GM20000 (cell line): ENCODE measurements at regions not wholly inside any gene's neighbourhood (a gene's known extent, or its start where the extent isn't known, plus 50 kb on each side); places are given as distances from the start of the nearest gene placed in this dataset.
"Not testable (repeated sequence)": the region's sequence is repeated elsewhere in the genome, so short reads cannot be mapped to it uniquely, and the experiment has no call there.

Experiments
- DNase-seq: peaks from one replicate; pipeline ENCODE4 v3.0.0; 2012; ENCODE audit warnings: low spot score
- TF ChIP-seq, protein P1 (sequence below): IDR thresholded peaks from 2 replicates; pipeline ENCODE4 v1.5.1; 2012; ENCODE audit warnings: mild to moderate bottlenecking, control low read depth; ENCODE audit errors: extremely low read depth, missing control alignments

- TF ChIP-seq, protein P1, sequence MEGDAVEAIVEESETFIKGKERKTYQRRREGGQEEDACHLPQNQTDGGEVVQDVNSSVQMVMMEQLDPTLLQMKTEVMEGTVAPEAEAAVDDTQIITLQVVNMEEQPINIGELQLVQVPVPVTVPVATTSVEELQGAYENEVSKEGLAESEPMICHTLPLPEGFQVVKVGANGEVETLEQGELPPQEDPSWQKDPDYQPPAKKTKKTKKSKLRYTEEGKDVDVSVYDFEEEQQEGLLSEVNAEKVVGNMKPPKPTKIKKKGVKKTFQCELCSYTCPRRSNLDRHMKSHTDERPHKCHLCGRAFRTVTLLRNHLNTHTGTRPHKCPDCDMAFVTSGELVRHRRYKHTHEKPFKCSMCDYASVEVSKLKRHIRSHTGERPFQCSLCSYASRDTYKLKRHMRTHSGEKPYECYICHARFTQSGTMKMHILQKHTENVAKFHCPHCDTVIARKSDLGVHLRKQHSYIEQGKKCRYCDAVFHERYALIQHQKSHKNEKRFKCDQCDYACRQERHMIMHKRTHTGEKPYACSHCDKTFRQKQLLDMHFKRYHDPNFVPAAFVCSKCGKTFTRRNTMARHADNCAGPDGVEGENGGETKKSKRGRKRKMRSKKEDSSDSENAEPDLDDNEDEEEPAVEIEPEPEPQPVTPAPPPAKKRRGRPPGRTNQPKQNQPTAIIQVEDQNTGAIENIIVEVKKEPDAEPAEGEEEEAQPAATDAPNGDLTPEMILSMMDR, result no peak
- no peak for DNase-seq
Measured at GRCh38 chr3:74134831-74135230, 479.6 kb downstream of the CNTN3 start.

DNA sequence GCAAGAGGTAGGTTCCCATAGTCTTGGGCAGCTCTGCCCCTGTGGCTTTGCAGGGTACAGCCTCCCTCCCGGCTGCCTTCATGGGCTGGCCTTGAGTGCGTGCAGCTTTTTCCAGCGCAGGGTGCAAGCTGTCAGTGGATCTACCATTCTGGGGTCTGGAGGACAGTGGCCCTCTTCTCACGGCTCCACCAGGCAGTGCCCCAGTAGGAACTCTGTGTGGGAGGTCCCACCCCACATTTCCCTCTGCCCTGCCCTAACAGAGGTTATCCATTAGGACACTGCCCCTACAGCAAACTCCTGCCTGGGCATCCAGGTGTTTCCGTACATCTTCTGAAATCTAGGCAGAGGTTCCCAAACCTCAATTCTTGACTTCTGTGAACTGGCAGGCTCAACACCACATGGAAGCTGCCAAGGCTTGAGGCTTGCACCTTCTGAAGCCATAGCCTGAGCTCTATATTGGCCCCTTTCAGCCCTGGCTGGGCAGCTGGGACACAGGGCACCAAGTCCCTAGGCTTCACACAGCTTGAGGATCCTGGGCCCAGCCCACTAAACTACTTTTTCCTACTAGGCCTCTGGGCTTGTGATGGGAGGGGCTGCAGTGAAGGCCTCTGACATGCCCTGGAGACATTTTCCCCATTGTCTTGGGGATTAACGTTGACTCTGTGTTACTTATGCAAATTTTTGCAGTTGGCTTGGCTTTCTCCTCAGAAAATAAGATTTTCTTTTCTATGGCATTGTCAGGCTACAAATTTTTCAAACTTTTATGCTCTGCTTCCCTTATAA, 482.7 kb downstream of the CNTN3 start:
- not testable (repeated sequence) for DNase-seq

DNA sequence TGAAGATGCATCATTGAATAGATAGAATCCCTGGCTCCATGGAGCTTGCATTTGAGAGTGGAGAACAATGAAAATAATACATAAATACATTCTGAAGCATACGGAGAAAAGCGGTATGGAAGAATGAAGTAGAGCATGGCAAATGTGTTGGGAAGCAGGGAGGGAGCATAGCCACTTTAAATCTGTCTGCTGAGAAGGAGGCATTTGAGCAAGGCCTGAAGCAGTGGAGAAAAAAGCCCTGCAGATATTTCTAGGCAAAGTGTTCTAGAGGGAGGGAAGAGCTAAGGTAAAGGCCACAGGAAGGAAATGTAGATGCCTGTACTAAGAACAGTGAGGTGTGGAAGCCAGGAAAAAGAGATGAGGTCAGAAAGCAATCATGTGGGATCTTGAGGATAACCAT, 484.8 kb downstream of the CNTN3 start:
- TF ChIP-seq, protein P1, result no peak

GRCh38 chr3:74129056-74129455, 485.4 kb downstream of the CNTN3 start:
- TF ChIP-seq, protein P1, result no peak

More for the DNA sequence above, 484.8 kb downstream of the CNTN3 start:
- DNase-seq, result no peak

GRCh38 chr3:74127256-74127655, 487.2 kb downstream of the CNTN3 start:
- TF ChIP-seq, protein P1, result no peak
- DNase-seq, result no peak

More at GRCh38 chr3:74129056-74129455, 485.4 kb downstream of the CNTN3 start:
- DNase-seq, result no peak

DNA sequence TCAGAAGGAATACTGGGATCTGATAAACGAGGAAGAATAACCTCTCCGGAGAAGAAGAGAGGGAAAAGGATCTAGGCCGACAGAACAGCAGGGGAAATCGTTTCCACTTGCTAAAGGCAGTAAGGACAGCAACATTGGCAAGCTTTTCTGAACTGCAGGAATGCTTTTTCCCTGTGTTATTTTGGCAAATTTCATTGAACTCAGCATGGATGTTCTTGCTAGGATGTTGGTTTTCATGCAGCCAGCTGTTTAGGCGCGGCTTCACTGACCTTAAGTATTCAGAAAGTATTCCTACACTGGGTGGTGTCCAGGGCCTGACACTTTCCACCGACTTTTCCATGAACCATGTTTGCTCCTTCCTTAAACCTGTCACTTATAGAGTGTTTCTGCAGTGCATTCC, 489.7 kb downstream of the CNTN3 start:
- TF ChIP-seq, protein P1, result no peak
- no peak for DNase-seq

GRCh38 chr3:74122281-74122680, 492.2 kb downstream of the CNTN3 start:
- DNase-seq, result no peak
- TF ChIP-seq, protein P1, result no peak

DNA sequence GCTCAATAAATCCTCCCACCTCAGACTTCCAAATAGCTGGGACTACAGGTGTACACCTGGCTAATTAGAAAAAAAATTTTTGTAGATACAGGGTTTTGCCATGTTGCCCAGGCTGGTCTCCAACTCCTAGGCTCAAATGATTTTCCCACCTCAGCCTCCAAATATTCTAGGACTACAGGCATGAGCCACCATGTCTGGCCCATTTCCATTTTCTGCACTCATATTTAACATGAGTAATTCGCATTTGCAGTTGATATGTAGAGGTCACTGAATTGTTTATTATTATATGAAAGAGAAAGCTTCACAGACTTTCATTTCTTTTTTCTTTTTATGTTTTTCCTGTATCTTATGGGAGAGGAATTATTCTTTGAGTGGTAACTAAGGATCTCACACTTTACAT, 492.7 kb downstream of the CNTN3 start:
- no peak for DNase-seq
- TF ChIP-seq, protein P1, result no peak
